DMS79 (cell line): ENCODE measurements at regions not wholly inside any gene's neighbourhood (a gene's known extent, or its start where the extent isn't known, plus 50 kb on each side); places are given as distances from the start of the nearest gene placed in this dataset.
"Not testable (repeated sequence)": the region's sequence is repeated elsewhere in the genome, so short reads cannot be mapped to it uniquely, and the experiment has no call there.

Experiments used
- DNase-seq: peaks from one replicate; lab custom pipeline; 2025; lab: John Stamatoyannopoulos, UW

DNA sequence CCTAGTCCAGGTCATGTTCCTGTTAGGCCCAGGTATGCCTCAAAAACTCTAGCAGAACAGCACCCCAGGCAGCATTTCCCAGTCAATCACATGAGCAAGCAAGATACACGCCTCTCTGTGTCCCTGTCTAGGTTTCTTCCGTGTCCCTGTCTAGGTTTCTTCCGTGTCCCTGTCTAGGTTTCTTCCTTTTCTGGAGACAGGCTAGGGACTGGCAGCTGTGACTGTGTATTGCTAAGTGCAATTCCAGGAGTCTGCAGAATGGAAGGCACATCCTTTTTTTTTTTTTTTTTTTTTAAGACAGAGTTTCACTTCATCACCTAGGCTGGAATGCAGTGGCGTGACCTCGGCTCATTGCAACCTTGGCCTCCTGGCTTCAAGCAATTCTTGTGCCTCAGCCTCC, 77.6 kb downstream of the SETD4 start:
- DNase-seq = no peak

DNA sequence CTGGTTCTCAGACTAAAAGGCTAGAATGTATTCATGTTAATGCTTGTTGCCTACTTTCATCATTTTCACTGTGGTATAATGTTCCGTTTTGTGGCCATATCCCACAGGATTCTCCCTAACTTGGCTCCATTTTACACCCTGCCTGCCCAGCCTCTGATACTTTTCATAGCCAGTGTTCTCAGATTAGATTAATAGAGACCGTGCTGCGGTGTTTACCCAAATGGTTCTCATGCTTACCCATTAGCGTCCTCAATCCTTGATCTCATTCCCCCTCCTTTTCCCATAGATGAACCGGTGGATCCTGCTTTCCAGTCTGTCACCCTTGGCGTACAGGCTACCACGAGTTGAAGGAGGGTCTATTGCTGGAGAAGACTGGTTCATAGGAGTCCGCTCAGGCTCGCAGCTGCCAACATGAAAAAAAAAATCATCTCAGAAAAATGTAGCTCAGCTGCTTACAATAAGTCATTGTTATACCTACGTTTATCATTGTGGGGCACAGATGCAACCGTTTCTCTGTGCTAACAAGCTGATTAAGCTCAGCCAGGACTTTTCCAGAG, 78.7 kb downstream of the SETD4 start:
- no peak for DNase-seq

DNA sequence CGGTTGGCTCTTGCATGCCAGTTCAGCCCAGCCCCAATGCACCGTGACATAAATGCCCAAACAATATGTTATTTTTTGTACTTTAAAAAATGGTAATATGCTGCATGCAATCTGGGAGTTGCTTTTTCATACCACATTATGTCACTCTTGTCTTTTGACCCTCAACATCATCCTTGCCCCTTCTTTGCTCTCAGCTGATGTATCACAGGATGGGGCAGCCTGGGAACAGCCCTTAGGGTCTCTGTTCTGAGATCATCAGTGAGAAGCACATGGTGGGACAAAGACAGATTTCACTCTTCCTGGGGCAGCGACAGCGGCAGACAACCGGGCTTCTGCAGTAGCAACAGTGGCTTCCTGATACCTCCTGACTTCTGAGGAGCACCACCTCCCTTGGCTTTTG, 79.5 kb downstream of the SETD4 start:
- no peak for DNase-seq

DNA sequence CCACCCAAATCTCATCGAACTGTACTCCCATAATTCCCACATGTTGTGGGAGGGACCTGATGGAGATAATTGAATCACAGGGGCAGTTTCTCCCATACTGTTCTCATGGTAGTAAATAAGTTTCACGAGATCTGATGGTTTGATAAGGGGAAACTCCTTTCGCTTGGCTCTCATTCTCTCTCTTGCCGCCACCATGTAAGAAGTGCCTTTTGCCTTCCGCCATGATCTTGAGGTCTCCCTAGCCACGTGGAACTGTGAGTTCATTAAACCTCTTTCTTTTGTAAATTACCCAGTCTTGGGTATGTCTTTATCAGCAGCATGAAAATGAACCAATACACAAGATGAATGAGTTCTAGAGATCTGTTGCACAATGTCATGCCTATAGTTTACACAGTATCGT, 82.5 kb downstream of the SETD4 start:
- not testable (repeated sequence) for DNase-seq

DNA sequence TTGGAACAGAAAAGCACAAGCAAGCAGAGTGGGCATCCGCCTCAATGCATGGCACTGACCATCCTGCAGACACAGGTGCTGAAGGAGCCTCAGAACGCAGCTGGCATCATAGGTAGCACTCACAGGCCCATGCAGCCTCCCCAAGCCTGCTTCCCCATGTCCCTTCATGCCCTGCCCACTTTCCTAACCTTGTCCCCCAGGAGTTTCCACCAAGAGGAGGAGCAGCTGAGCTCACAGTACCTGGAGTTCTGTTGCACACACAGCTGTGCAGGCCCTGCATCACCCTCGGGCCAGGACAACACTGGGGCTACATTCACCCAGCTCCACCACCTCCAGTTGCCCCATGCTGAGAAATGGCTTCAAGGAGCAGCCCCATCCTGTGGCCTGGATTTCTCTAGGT, 83.4 kb downstream of the SETD4 start:
- no peak for DNase-seq

DNA sequence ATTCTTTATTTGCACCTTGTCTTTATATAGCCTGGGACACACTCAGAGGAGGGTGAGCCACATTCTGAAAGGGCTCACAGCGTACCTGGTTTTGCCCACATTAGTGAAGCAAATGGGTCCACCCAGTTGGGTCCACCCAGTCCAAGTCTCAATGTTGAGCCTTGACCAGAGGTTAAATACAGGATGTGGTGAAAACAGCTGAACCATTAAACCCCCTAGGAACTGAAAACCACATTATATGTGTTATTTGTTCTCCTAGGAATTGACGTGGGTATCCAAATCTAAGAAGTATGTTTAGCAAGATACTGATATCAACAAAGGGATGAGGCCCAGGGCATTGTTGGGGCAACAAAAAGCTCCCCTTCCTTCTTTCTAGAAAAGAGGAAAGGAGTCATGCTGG, 83.8 kb downstream of the SETD4 start:
- DNase-seq = no peak

DNA sequence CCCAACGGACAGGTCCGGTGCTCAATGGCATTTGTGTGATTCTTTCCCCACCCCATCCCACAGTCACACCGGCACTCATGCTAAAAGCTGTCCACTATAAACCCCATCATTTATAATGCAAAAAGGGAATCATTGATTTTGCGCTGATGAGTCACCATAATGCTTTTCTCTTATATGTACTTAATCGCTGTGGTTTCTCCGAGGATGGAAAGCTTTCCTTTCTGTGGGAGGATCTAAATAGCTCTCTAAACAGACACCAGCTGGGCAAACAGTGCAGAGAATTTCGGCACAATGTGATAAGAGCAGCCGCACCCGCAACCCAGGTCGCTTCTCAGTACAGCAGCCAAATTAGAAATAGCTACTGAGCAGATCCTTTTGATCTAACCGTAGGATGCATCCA, 85.6 kb downstream of the SETD4 start:
- DNase-seq = peak; percentile 45

DNA sequence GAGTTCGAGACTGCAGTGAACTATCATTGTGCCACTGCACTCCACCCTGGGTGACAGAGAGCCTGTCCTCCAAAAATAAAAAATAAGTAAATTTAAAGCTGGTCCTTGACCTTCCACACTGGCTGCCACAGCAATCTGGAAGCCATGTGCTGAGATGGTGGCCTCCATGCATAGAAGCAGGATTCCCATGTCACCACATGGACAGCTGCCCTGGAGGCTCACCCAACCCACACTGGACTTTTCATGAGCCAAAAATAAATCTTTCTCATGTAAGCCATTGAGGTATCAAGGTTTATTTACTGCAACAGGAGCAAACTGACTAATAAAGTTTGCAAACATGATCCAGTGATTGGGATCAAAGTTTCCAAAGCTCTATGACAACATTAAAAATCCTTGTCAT, 88.5 kb downstream of the SETD4 start:
- DNase-seq = no peak

DNA sequence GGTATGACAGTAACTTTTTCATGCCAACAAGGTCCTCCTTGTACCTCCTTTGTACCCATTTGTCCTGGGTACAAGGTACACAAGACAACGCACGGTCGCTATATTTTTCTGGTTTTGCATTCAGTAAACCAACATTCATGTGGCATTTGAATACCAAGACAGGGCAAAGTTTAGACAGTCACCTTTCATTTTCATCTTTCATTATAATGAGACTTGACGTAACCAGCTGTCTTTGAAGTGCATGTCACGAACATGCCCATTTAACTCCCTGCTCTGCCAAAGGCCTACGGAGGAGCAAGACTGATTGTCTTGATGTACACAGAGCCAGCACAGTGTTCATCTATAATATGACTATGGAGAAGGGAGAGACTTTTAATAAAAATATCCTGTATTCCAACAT, 91.0 kb downstream of the SETD4 start:
- no peak for DNase-seq

DNA sequence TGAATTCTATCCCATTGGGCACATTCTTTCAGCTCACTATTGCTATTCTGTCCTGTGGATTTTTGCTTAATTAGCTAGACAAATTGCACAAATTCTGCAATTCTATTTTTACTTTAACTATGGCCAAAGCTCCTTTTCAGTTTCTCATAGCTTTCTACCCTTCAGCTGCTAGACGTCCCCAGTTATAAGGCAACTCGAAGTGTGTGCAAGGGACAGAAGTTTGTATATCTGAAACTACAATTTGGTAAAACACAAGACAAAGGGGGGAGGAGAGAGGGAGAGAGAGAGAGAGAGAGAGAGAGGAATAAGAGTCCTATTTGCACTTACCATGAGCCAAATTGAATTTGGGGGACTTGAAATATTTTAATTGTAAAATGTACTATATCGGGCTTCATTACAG, 91.8 kb downstream of the SETD4 start:
- no peak for DNase-seq

DNA sequence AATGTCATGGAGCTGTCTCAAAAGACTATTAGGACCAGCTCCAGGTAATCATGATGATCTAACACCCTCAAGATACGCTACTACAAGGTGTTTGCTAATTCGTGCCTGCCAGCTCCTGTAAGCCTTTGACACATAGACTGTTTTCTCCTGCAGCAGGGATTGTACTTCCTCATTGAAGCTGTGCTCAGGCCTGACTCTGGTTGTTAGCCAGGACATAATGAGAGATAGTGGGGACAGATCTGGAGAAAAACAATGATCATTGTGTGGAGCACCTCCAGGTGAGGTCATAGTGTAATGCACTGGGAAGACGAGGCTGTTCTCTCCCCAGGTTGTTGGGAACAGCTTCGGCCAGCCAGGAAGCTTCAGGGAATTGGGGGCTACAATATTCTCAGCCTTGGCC, 94.6 kb downstream of the SETD4 start:
- DNase-seq = no peak

DNA sequence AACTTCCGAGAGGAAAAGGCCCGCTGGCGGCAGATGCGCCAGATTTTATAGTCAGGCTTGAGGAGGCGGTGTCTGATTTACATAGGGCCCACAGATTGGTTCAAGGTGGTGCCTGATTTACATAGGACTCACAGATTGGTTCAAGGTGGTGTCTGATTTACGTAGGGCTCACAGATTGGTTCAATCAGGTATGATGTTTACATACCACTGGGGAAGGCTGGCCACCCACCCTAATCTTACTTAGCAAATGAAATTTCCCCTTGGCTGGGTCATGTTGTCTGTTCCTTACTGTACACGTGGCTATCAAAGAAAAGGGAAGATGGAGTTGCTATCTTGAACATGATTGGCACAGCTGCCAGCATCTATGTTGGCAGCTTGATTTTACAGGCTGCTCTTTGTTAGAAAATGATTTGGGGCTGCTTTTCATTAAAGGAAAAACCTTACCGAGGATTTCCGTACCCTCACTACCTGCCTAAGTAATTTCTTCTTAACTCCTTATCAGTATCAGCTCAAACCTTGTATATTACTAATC, 96.3 kb downstream of the SETD4 start:
- DNase-seq = no peak

DNA sequence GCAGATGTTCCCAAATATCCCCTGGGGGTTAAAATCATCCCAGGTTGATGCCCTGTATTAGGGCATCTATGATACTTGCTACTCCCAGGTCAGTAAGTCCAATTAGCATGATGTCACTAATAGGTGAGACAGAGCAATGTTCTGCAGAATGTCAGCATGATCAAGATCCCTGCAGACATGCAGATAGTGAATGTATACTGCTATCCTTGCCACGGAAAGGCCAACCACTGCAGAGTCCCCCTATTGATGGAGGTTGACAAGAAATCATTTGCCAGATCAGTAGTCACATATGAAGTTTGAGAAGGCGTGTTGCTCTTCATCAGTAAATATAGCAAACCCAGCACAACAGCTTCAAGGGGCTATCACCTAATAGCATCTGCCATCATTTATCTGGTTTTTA, 97.4 kb downstream of the SETD4 start:
- DNase-seq = no peak

DNA sequence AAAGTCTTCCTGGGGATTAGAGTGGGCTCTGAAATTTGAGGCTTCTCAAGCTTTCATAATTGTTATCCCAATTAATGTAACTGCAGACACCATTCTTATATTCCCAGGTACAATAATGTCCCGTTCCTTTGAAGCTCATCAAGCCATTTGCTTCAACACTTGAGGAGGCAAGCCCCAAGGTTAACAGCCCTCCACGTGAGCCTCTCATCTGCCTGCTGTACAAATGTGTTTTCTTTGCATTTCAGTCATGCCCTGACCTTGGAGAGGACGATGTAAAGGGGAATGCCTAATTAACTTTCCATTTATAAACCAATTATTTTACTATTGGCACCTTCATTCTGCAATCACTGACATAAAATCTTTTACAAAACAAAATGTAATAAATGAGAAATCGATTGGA, 106.3 kb downstream of the SETD4 start:
- DNase-seq = peak; percentile 87

DNA sequence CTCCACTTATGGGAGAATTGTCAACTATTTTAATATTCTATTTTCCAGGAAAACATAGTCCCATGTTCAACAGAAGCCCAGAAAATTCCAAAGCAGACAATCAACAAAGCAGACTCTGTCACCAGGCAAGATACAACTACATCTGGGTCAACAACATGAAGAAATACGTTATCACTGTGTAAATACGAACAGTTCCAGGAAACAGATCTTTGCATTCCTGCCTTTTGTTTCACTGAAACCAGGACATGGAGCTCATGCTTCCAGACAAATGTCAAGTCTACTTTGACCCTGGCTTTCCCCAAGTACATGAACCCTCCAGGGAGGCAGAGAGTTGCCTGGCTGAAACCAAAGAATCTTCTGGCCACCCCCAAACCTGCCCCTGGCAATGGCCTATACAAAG, 106.7 kb downstream of the SETD4 start:
- no peak for DNase-seq

DNA sequence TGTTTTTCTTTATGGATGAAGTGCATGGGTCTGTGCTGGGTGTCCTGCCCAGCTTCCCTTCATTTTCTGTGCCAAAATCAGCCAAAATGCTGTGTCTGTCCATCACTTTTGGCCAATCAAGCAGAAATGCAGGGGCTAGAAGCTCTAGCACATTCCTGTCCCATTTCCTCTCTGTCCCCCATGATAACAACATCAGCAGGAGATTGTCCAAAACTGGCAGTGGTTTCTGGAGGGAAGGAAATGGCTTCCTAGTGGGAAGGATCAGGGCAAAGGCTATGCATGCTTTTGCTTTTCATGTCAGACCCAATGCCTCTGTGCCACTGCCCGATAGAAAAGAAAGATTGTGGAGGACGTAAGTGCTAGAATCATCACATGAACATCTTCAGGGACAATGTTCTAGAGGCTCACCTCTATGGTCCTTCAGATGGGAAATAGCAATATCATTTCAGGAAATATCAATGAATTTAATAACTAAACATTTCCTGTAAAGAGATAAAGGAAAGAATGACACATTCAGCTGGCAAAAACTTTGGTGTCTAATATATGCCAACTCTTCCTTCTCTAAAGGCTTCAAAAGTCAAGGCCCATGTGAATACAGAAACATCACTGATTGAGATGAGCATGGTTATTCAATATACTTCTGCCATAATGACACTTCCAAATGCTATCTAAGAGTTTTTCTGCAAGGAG, 107.5 kb downstream of the SETD4 start:
- DNase-seq = no peak

DNA sequence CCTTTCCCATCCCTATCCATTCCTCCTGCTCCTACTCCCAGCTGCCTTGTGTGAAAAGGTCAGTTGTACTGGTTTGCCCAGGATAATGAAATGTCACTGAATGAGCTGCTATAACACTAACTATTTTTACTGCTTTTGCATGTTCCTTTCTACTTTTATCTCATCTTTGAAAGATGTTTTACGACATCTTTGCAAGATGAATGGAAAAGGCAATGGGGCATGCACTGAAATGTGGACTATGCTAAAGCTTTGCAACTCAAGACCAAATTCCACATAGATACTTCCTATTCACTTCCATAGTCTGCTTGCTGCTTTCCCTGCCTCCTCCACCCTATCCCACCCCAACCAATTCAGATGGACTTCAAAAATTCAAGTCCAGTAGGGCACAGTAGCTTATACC, 111.3 kb downstream of the SETD4 start:
- DNase-seq = no peak

DNA sequence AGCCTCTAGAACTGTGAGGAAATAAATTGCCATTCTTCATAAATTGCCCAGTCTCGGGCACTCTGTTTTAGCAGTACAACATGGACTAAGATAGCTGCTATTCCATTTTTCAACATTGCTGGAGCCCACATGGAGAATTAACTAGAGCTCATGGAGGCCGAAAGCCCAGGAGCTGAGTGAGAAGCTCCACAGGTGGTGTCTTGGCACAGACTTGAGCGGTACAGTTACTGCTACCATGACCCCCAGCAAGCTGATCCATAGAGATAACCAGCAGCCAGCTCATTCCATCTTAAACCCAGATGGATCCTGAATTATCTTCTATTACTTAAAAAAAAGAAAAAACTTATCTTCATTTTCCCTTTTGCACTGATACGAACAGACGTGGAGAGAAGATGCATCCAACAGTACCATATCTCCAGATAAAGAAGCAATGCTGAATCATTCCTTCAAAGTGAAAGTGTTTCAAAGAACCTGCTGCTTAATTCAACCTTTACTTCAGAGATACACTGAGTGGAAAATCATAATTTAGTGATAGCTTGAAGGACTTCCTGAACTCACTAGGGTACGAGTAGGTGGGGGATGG, 115.1 kb downstream of the SETD4 start:
- DNase-seq = no peak

DNA sequence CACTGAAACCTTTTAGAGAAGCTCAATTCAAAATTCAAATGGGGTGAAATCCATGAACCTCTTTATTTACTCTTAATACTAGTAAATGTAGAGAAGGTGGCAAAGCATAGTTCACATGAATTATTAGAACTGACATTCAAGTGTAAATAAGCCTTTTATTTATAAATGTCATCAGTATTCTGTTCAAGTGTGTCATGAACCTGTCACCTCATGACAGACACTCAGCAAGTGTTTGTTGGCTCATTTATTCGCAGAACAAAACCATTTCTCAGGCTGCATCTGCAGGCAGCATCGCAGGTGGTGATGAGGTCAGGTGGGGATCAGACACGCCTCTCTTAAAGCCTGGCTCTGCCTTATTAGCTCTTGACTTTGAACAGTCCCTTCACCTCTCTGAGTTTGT, 116.6 kb downstream of the SETD4 start:
- DNase-seq = peak; percentile 19

DNA sequence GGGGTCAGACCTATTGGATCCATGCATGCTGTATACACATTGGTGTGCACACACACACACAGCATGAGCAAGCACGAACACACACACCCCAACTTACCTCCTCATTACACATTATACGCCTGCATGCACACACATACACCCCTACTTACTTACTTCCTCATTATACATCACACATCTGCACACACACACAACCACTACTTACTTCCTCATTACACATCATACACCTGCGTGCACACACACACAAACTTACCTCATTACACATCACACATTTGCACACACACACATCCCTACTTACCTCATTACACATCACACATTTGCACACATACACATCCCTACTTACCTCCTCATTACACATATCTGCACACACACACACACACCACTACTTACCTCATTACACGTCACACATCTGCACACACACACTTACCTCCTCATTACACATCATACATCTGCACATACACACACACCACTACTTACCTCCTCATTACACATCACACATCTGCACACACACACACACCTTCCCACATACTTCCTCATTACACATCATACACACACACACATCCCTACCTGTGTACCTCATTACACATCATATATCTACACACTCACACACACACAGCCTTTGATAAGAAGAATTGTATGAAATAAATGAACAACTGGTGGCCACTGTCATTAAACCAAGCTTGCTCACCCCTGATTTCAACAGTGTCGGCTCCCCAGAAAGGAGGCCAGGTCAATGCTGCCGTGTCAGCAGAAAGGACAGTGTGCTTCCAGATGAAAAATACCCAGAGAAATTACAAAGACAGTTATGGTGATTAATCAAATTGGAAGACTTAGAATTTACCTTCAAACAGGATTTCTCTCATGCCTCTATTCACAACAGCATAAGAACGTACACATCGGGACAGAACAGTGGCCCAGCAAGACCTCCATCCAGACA, 117.8 kb downstream of the SETD4 start:
- no peak for DNase-seq

DNA sequence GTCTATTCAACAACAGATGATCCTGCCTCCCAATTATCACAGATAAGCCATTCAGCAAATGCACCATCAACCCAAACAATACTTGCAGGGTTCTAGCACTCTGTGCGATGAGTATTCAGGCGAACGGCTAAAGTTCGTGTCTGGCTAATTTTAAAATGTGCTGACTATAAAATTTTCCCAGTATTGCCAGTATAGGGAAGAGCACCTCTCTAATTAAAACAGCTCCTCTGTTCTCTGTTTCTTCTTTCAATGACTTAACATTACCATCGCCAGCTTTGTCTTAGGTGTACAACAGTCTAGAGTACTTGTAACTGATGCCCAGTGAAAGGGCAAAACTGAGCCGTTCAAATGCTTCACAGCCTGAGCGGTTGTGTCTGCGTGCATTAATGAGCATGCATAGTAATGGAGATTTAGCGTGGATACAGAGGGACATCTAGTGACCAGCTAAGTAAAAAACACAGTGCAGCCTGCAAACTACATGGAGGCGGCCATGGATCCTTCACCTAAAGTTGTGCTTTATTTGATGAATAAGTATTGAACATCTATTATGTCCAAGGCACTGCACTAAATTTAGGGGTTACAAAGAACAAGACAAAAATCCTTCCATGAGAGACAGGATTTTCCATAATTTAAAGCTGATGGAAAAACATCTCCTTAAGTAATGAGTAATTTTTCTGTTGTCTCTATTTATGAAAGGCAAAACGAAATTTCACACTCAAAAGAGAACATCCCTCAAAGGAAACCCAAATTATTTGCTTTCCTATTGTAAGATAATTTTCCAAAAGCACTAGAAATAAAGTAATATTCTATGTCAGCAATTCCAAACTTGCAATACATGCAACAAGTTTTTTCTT, 120.0 kb downstream of the SETD4 start:
- peak; percentile 48 for DNase-seq

DNA sequence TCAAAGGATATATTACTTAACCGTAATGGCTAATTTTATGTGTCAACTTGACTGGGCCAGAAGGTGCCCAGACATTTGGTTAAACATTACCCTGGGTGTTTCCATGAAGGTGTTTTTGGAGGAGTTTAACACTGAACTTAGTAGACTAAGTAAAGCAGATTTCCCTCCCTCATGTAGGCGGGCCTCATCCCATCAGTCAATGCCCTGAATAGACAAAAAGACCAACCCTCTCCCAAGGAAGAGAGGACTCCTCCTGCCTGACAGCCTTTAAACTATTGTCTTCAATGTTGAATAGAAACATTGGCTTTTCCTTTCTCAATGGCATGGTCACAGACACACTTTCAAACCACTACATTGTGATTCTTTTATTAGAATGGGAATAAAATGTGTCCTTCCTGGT, 121.9 kb downstream of the SETD4 start:
- DNase-seq = no peak
